ENCODE measurements at regions not wholly inside any gene's neighbourhood (a gene's known extent, or its start where the extent isn't known, plus 50 kb on each side); places are given as distances from the start of the nearest gene placed in this dataset.

DNA sequence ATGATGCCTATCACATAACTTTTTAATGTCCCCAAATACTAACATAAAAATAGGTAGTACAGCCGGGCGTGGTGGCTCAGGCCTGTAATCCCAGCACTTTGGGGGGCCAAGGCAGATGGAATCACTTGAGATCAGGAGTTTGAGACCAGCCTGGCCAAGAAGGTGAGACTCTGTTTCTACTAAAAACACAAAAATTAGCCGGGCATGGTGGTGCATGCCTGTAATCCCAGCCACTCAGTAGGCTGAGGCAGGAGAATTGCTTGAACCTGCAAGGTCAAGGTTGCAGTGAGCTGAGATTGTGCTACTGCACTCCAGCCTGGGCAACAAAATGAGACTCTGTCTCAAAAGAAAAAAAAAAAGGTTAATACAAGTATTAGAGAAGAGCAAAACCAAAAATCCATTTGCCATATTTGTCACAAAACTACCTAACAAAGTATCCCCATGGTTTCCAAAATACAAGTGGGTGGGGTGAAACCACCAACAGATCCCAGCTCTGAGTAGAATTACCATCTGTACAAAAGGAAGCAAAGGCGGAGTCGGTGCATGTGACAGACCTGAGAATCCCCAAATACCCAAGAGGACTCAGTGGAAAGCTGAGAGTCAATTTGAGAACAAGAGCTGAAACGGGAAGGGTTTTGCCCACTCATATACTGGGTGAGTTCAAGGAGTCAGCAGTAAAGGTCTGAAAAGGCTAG lies 113.2 kb downstream of the TOMM20 start:
- no peaks in the 10 kb centered on the region for H3K27me3 Mint-ChIP-seq (ENCODE audit: unreplicated experiment)
- peaks cover 4% of the 10 kb centered on the region for H3K36me3 Mint-ChIP-seq (ENCODE audit: unreplicated experiment)
- H3K4me1 Mint-ChIP-seq (ENCODE audit: unreplicated experiment), result peaks cover 73% of the 10 kb centered on the region
- no peak for DNase-seq (ENCODE audit: extremely low spot score, unreplicated experiment)
- H3K4me3 Mint-ChIP-seq (ENCODE audit: unreplicated experiment), result no peak overlapping the region
- peak overlapping the region; percentile 70 for H3K27ac Mint-ChIP-seq (ENCODE audit: unreplicated experiment)
- peaks cover 16% of the 10 kb centered on the region for H3K9me3 Mint-ChIP-seq (ENCODE audit: unreplicated experiment)
- TF ChIP-seq, protein P1, sequence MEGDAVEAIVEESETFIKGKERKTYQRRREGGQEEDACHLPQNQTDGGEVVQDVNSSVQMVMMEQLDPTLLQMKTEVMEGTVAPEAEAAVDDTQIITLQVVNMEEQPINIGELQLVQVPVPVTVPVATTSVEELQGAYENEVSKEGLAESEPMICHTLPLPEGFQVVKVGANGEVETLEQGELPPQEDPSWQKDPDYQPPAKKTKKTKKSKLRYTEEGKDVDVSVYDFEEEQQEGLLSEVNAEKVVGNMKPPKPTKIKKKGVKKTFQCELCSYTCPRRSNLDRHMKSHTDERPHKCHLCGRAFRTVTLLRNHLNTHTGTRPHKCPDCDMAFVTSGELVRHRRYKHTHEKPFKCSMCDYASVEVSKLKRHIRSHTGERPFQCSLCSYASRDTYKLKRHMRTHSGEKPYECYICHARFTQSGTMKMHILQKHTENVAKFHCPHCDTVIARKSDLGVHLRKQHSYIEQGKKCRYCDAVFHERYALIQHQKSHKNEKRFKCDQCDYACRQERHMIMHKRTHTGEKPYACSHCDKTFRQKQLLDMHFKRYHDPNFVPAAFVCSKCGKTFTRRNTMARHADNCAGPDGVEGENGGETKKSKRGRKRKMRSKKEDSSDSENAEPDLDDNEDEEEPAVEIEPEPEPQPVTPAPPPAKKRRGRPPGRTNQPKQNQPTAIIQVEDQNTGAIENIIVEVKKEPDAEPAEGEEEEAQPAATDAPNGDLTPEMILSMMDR (IDR thresholded peaks at IDR 0.05), result no peak

DNA sequence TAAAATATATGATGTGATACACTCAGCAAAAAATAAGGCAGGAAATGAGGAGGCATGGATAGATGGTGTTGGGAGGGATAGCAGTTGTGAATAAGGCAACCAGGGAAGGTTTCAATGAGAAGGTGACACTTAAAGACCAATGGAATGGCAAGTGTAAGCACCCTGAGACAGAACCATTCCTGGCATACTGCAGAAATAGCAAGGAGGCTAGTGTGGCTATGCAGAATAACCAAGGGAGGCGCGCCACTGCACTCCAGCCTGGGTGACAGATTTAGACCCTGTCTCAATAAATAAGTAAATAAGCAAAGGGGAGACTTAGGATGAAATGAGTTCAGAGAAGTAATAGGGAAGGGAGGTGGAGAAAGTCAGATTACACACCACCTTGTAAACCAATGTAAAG lies 113.9 kb downstream of the TOMM20 start:
- H3K4me3 Mint-ChIP-seq (ENCODE audit: unreplicated experiment), result no peak overlapping the region

DNA sequence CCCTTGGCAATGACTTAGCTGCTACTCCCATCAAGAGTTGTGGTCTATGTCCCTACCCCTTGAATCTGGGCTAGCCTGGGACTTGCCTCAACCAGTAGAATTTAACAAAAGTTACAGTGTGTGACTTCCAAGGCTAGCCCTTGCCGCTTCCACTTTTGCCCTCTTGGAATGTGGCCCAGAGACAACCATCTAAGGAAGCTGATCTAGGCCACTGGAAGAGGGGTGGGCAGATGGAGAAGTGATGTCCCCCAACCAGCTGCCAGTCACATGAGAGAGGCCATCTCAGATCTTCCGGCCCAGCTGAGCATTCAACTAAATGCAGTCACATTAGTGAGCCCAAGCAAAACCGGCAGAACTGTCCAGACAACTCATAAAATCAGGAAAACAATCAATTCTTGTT lies 115.1 kb downstream of the TOMM20 start:
- TF ChIP-seq, protein P1 (IDR thresholded peaks at IDR 0.05), result no peak
- peaks cover 5% of the 10 kb centered on the region for H3K9me3 Mint-ChIP-seq (ENCODE audit: unreplicated experiment)
- peaks cover 7% of the 10 kb centered on the region for H3K36me3 Mint-ChIP-seq (ENCODE audit: unreplicated experiment)
- H3K27ac Mint-ChIP-seq (ENCODE audit: unreplicated experiment), result peak overlapping the region; percentile 96
- peaks cover 63% of the 10 kb centered on the region for H3K4me1 Mint-ChIP-seq (ENCODE audit: unreplicated experiment)
- no peak overlapping the region for H3K4me3 Mint-ChIP-seq (ENCODE audit: unreplicated experiment)
- H3K27me3 Mint-ChIP-seq (ENCODE audit: unreplicated experiment), result no peaks in the 10 kb centered on the region
- DNase-seq (ENCODE audit: extremely low spot score, unreplicated experiment), result no peak

More for the DNA sequence above, 113.9 kb downstream of the TOMM20 start:
- peaks cover 16% of the 10 kb centered on the region for H3K9me3 Mint-ChIP-seq (ENCODE audit: unreplicated experiment)
- H3K27me3 Mint-ChIP-seq (ENCODE audit: unreplicated experiment), result no peaks in the 10 kb centered on the region
- DNase-seq (ENCODE audit: extremely low spot score, unreplicated experiment), result no peak
- peaks cover 5% of the 10 kb centered on the region for H3K36me3 Mint-ChIP-seq (ENCODE audit: unreplicated experiment)
- H3K27ac Mint-ChIP-seq (ENCODE audit: unreplicated experiment), result peak overlapping the region; percentile 36
- H3K4me1 Mint-ChIP-seq (ENCODE audit: unreplicated experiment), result peaks cover 73% of the 10 kb centered on the region
- TF ChIP-seq, protein P1 (IDR thresholded peaks at IDR 0.05), result no peak

DNA sequence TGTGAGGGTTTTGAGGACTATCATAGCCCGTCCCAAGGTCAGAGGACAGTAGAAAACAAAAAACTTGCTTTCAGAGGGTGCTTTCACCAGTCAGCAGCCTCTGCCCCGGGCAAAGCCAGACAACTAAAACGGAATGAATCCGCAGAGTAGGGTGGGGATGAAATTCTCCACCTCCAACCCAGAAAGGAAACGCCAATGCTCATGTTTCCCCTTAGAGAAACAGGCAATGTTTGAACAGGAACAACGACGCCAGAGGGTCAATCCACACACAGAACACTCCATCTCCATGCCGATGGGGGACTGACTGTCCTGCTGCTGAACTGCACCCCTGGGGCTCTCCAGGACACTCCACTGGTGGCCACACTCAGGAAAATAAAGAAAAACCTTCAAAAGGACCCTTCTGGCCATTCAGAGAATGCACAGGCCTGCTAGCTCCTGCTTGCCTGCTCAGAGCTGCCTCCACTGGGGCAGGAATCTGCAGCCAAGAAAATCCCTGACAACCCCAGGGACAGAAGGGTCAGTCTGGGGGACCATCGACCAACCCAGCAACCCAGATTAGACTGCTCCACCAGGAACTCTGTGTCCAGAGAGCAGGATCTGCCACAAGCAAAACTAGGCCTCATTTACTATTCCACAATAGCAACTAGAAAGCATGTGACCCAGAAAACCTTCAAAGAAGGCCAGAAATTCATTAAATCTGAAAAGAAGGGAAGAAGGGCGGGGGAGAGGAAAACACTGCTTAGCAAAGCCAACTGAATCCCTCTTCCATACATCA lies 116.0 kb downstream of the TOMM20 start:
- peak overlapping the region; percentile 96 for H3K27ac Mint-ChIP-seq (ENCODE audit: unreplicated experiment)
- no peaks in the 10 kb centered on the region for H3K9me3 Mint-ChIP-seq (ENCODE audit: unreplicated experiment)
- DNase-seq (ENCODE audit: extremely low spot score, unreplicated experiment), result no peak
- peak overlapping the region; percentile 12 for H3K4me3 Mint-ChIP-seq (ENCODE audit: unreplicated experiment)
- no peaks in the 10 kb centered on the region for H3K27me3 Mint-ChIP-seq (ENCODE audit: unreplicated experiment)
- TF ChIP-seq, protein P1 (IDR thresholded peaks at IDR 0.05), result no peak
- H3K36me3 Mint-ChIP-seq (ENCODE audit: unreplicated experiment), result peaks cover 3% of the 10 kb centered on the region
- peaks cover 54% of the 10 kb centered on the region for H3K4me1 Mint-ChIP-seq (ENCODE audit: unreplicated experiment)

All from osteocyte (in vitro differentiated cells).